Natural killer cell treated with Interleukin-12 subunit alpha and Interleukin-12 subunit beta and Interleukin-15 and Interleukin-18, amount 100 ng/mL, for 72 hours (primary cell): ENCODE measurements at regions not wholly inside any gene's neighbourhood (a gene's known extent, or its start where the extent isn't known, plus 50 kb on each side); places are given as distances from the start of the nearest gene placed in this dataset.
A peak's percentile ranks its signal among the peaks of the same experiment; 100 is the strongest.

Source experiments
- ATAC-seq, 2 donors: fragments of 150-1000 bp; cut with Tn5 transposase in 1 of 2; sonication (Bioruptor Pico), chemical (Tn5 transposase) in 1 of 2; 2 replicates each; pipeline ENCODE4 v1.10.0; 2021
- DNase-seq: peaks from one replicate; pipeline ENCODE4 v3.0.0; 2022; ENCODE audit warnings: low spot score
- H3K27ac Mint-ChIP-seq, 2 donors: 1 replicate in 1 of 2; 2 replicates in 1 of 2; pipeline ENCODE4 v1.8.0; 2022; ENCODE audit warnings: mixed read lengths in 2 of 2, mild to moderate bottlenecking in 1 of 2, moderate library complexity in 1 of 2
- H3K27me3 Mint-ChIP-seq, 2 donors: 1 replicate in 1 of 2; 2 replicates in 1 of 2; pipeline ENCODE4 v1.8.0; 2022; ENCODE audit warnings: mixed read lengths in 2 of 2
- H3K36me3 Mint-ChIP-seq: one replicate; pipeline ENCODE4 v1.8.0; 2022; ENCODE audit warnings: mixed read lengths
- H3K4me1 Mint-ChIP-seq, 2 donors: 1 replicate in 1 of 2; 2 replicates in 1 of 2; pipeline ENCODE4 v1.8.0; 2022; ENCODE audit warnings: low read depth in 2 of 2, mixed read lengths in 2 of 2, mild to moderate bottlenecking in 1 of 2
- H3K4me3 Mint-ChIP-seq: one replicate; pipeline ENCODE4 v1.8.0; 2022; ENCODE audit warnings: mixed read lengths
- H3K9me3 Mint-ChIP-seq: 2 replicates; pipeline ENCODE4 v1.8.0; 2022; ENCODE audit warnings: mixed read lengths

DNA sequence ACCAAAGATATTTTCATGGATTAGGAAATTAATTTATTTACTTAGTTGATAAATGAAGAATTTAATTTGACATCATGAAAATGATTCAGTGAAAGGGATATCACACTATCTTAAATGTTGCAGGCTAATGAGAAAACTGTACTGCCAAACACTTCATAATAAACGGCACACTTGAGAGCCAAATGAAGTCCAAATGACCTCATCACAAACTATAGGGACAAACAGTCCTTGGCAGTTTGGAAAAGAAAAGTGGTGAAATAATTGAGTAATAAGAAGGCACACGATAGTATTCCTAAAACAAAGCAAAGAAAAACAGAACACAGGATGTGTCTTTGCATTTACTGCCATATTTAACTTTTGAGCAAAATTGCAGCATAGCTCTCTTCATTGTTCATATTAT, 116.9 kb upstream of the TLR4 start:
- Mint-ChIP-seq H3K27ac (no peak overlapping the region), H3K27me3 (no peaks in the 10 kb centered on the region), H3K4me1 (no peaks in the 10 kb centered on the region), H3K9me3 (peaks cover 9% of the 10 kb centered on the region), H3K36me3 (no peaks in the 10 kb centered on the region), H3K4me3 (no peak overlapping the region)
- ATAC-seq, result no peak
- DNase-seq, result no peak

DNA sequence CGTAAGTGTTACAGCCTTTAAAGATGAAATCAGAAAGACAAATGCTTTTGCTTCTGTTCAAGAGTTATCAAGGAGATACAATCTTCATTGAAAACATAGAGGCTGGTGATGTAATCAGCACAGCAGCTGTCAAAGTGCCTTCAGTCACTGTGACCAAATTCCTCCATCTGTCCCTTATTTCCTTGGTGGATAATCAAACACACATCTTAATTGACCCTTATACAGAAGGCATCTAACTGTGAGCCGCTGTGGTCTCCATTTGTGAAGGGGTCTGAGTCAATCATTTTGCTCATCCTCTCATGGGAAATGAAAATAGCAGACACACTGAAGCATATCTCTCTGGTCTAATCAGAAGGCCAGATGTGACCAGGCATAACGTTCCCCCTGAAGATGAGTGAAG, 130.1 kb upstream of the TLR4 start:
- Mint-ChIP-seq H3K36me3 (no peaks in the 10 kb centered on the region), H3K9me3 (peaks cover 11% of the 10 kb centered on the region), H3K4me1 (no peaks in the 10 kb centered on the region), H3K27me3 (no peaks in the 10 kb centered on the region), H3K27ac (no peak overlapping the region), H3K4me3 (no peak overlapping the region)
- no peak for ATAC-seq
- DNase-seq, result no peak

DNA sequence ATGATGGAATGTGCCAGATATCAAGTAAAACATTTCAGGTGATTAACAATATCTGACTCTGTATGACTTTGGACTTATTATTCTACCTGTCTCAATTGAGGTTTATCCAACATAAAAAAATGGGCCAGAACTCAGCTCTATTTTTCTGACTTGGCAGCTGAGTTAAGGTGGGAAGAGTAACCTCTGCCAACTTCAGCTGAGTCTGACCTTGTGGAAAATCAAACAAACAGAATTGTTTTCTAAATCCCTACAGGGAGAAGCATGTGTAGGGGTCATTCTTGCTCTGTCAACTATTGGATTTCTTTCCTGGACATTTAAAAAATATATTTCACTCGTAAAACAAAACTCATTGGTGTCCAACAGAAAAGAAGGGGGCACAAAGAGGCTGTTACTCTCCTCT, 139.4 kb upstream of the TLR4 start:
- H3K4me3 Mint-ChIP-seq, result no peak overlapping the region
- peaks cover 0 to 3% of the 10 kb centered on the region in 2 donors for H3K27me3 Mint-ChIP-seq
- no peaks in the 10 kb centered on the region for H3K36me3 Mint-ChIP-seq
- H3K9me3 Mint-ChIP-seq, result no peaks in the 10 kb centered on the region
- no peaks in the 10 kb centered on the region for H3K4me1 Mint-ChIP-seq
- DNase-seq (no peak), ATAC-seq (no peak)
- H3K27ac Mint-ChIP-seq, result no peak overlapping the region

DNA sequence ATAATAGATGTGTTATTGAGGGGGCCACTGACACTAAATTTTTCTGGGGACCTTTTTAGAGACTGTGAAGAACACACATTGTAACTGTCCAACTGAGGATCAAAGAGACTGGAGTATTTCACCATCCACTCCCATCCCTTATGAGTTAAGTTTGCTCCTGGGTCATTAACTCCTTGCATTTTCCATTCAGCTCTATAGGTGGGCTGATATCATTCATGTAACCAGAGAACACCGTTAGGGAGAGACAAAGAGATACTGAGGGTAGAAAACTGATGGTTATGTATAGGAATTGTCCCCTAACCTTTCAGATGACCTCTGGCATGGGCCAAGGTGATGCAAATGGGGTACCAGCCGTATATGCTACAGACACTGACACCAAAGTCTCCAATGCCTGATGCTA, 142.4 kb upstream of the TLR4 start:
- H3K36me3 Mint-ChIP-seq, result no peaks in the 10 kb centered on the region
- H3K9me3 Mint-ChIP-seq, result no peaks in the 10 kb centered on the region
- DNase-seq (no peak), ATAC-seq (no peak)
- no peaks in the 10 kb centered on the region for H3K4me1 Mint-ChIP-seq
- H3K27me3 Mint-ChIP-seq, result peaks cover 8% of the 10 kb centered on the region in 2 donors
- H3K27ac Mint-ChIP-seq, result no peak overlapping the region
- no peak overlapping the region for H3K4me3 Mint-ChIP-seq

DNA sequence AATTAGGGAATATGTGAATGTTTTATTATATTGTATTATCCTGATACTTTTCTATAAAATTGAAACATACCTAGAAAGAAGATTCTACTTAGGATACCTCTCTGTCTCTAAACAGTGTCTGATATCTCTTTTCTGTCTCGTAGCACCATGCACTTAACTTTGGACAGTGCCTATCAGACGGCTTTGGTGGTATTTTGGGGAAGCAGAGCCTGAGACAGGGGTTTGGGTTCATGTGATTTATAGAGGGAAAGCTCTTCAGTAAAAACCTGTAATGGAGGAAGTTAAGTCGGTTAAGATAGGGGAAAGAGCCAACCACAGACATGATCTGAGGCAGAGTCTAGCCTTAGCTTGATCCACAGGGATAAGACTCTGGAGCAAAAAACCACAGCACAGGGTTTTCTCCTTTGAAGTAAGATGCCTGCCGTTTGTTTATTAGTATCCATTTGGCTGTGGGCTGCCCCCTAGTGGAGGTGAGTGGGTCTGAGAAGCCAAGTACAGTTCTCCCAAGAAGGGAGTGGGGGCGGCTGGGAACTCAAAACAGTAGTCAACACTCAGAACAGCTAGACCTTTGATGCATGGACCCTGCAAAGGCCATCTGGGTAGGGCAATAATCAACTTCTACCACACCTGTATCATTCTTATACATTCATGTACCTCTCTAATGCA, 141.2 kb upstream of the ASTN2 start:
- no peak overlapping the region for H3K4me3 Mint-ChIP-seq
- H3K36me3 Mint-ChIP-seq, result no peaks in the 10 kb centered on the region
- H3K27me3 Mint-ChIP-seq, result peaks cover 7 to 15% of the 10 kb centered on the region in 2 donors
- ATAC-seq (no peak), DNase-seq (peak; percentile 60)
- H3K9me3 Mint-ChIP-seq, result peaks cover 8% of the 10 kb centered on the region
- H3K27ac Mint-ChIP-seq, result no peak overlapping the region
- peaks cover 0 to 2% of the 10 kb centered on the region in 2 donors for H3K4me1 Mint-ChIP-seq

DNA sequence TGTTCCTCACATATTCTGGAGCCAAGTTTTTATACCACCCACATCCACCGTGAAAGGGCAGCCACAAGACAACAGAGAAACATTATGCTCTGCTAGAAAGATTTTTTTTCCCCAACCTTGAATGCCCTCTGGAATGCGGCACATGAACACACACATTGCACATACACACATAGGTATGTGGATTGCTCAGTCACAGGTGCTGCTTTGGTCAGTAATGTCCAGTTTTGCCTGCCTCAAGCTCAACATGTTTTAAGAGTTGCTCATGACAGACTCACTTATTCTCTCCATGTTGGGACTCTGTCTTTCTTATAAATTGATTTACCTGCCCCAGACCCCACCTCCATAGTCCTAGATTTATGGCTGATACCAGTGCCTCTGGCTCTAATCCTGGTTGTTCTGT, 138.0 kb upstream of the ASTN2 start:
- Mint-ChIP-seq H3K36me3 (no peaks in the 10 kb centered on the region), H3K27me3 (peaks cover 2 to 7% of the 10 kb centered on the region in 2 donors), H3K4me1 (peaks cover 0 to 2% of the 10 kb centered on the region in 2 donors), H3K27ac (no peak overlapping the region), H3K9me3 (peaks cover 8% of the 10 kb centered on the region), H3K4me3 (no peak overlapping the region)
- DNase-seq (no peak), ATAC-seq (no peak)

DNA sequence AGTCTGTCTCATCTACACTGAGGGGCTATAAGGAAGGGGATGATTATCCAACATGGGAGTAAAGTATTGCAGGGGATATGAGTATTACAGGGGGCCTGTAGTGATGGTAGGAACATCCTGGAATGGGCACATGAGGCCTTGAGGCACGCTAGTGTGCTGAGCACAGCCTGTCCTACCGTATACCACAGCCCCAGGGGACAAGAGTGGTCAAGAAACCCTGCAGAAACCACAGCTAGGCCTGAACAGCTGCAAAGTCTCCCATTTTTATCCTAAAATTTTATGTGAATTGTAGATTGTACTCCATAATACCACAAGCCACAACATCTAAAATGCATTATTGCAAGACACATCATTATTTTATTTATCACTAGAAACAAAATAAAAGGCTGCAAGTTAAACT, 136.3 kb upstream of the ASTN2 start:
- Mint-ChIP-seq H3K4me3 (no peak overlapping the region), H3K27me3 (peaks cover 2 to 7% of the 10 kb centered on the region in 2 donors), H3K9me3 (peaks cover 11% of the 10 kb centered on the region), H3K4me1 (peaks cover 5 to 7% of the 10 kb centered on the region in 2 donors), H3K27ac (no peak overlapping the region), H3K36me3 (no peaks in the 10 kb centered on the region)
- no peak for DNase-seq
- ATAC-seq, result no peak

DNA sequence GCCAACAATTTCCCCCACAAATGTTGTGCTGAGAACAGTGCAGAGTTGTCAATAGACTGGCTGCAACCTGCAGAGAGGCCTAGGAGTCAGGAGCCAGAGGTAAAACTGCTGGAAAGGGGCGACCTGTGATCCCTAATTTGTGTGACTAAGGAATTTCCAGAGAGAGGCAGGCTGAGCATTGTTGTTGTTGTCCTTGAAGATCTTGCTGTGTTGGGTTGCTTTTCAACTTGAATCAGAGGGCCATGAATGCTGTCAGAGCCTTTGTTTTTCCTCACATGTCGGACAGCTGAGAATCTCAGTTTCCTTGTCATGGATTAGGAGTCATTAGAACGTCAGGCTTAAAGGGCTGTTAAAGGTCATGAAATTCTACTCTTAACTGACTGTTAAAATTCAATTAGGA, 134.6 kb upstream of the ASTN2 start:
- DNase-seq (no peak), ATAC-seq (no peak)
- Mint-ChIP-seq H3K27ac (no peak overlapping the region), H3K36me3 (no peaks in the 10 kb centered on the region), H3K4me1 (peaks cover 5 to 6% of the 10 kb centered on the region in 2 donors), H3K4me3 (no peak overlapping the region), H3K27me3 (peaks cover 2 to 7% of the 10 kb centered on the region in 2 donors), H3K9me3 (peaks cover 11% of the 10 kb centered on the region)

DNA sequence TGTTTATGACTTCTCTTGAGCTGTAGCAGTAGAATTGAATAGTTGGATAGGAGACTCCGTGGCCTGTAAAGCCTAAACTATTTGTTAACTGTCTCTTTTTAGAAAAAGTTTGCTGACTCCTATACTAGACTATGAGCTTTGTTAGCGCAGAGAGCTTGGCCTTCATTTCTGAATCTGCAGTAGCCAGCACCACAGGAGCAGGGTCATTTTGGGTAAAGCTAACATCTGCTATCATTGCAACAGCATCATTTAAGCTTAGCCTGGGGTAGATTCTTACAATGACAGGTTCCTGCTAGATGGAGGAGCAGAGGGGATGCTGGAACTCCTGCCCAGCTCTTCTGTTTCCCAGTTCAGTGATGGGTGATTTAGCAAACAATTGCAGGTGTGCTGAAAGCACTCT, 133.7 kb upstream of the ASTN2 start:
- Mint-ChIP-seq H3K4me1 (peaks cover 5 to 6% of the 10 kb centered on the region in 2 donors), H3K27me3 (peaks cover 2 to 7% of the 10 kb centered on the region in 2 donors), H3K27ac (no peak overlapping the region), H3K9me3 (peaks cover 11% of the 10 kb centered on the region), H3K36me3 (no peaks in the 10 kb centered on the region), H3K4me3 (no peak overlapping the region)
- DNase-seq (no peak), ATAC-seq (no peak)

DNA sequence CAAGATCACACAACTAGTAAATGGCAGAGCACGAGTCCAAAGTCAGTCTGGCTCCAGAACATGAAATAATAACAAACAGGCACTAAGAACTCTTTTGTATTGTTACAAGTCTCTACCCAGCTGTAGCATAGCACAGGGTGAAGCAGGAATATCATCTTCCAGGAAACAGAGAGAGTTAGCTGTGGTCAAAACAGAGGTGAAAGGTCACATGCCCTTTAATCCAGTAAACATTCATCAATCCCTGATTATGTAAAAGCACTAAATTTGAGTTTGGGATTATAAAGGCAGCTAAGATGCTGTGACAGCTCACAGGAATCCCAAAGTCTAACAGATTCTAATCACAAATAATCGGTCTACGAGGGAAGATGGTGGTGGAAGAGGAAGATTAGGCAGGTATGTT, 133.0 kb upstream of the ASTN2 start:
- Mint-ChIP-seq H3K36me3 (no peaks in the 10 kb centered on the region), H3K4me1 (peaks cover 5 to 6% of the 10 kb centered on the region in 2 donors), H3K4me3 (no peak overlapping the region), H3K9me3 (peaks cover 7% of the 10 kb centered on the region), H3K27me3 (peaks cover 2 to 7% of the 10 kb centered on the region in 2 donors), H3K27ac (no peak overlapping the region)
- ATAC-seq (no peak), DNase-seq (no peak)

DNA sequence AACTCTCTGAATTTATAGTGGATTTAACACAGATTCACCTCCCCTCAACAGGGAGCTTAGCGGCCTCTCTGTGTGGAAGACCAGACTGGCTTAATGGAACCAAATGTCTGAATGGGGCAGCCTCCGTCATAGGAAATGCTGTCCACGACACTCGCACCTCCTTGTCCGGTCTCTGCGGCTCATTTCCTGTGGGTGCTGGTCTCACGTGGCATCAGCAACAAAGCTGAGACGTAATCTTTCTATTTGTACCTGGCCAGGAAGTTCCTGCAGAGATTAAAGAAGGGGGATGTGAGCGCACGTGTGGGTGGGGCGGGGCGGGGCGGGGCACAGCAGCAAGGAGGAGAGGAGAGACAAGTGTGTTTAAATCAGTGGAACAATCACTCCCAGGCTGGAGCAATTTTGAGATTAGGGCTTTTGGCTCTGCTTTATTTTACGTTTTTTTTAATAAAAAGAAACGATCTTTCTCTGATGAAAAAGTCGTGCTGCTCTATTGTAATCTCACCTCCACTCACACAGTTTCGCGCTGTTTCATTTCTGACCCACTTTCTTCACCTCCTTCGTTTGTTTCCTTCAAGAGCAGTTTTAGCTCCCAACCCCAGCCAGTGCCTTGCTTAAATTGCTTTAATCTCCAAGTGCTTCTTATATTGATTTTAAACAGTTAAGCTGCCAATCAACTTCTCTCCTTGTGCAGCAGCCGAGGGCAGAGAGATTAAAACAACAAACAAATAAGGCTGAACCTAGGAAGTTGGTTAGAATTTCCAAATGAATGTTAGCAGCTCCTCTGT, 132.2 kb upstream of the ASTN2 start:
- Mint-ChIP-seq H3K27ac (no peak overlapping the region), H3K4me3 (no peak overlapping the region), H3K36me3 (no peaks in the 10 kb centered on the region), H3K4me1 (peaks cover 5 to 6% of the 10 kb centered on the region in 2 donors), H3K9me3 (peaks cover 7% of the 10 kb centered on the region), H3K27me3 (peaks cover 2 to 5% of the 10 kb centered on the region in 2 donors)
- no peak for DNase-seq
- ATAC-seq, result peak in 1 of 2 donors; percentile 55

DNA sequence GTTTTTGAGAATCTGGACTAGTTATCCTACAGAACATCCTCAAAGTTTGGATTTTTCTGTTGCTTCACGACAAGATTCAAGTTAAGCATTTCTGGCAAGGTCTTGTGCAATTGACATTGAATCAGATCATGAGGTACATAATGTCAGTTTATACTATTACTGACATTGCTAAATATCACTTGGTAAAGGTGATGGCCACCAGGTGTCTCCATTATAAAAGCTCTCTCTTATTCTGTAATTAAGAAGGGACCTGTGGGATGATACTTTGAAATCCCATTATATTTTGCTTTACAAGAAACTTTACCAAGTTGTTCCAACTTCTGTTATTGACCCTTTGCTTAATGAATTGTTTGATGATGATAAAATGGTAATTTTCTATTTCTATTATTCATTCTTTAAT, 131.0 kb upstream of the ASTN2 start:
- peaks cover 4% of the 10 kb centered on the region for H3K9me3 Mint-ChIP-seq
- no peaks in the 10 kb centered on the region for H3K27me3 Mint-ChIP-seq
- peaks cover 5 to 6% of the 10 kb centered on the region in 2 donors for H3K4me1 Mint-ChIP-seq
- H3K4me3 Mint-ChIP-seq, result no peak overlapping the region
- DNase-seq, result no peak
- no peak overlapping the region for H3K27ac Mint-ChIP-seq
- ATAC-seq, result no peak
- H3K36me3 Mint-ChIP-seq, result no peaks in the 10 kb centered on the region

DNA sequence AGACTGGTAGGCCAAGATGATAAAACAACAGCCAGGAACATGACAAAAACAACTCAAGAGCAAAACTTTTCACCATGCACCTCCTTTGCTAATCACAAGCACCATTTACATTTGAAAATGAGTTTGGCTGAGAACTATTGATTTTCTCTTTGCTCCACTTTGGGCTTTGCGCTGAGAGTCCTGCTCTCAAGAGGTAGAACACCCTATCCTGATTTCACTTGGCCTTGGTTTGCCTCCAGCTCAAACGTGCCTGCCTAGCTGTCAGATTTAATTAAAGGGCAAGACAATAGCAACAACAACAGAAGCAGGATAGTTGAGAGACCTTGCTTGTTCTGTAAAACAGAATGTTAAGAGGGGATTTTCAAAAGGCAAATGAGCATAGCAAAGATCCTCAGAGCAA, 128.2 kb upstream of the ASTN2 start:
- H3K9me3 Mint-ChIP-seq, result peaks cover 4% of the 10 kb centered on the region
- H3K27ac Mint-ChIP-seq, result no peak overlapping the region
- peaks cover 5 to 6% of the 10 kb centered on the region in 2 donors for H3K4me1 Mint-ChIP-seq
- ATAC-seq (no peak), DNase-seq (no peak)
- H3K36me3 Mint-ChIP-seq, result no peaks in the 10 kb centered on the region
- H3K27me3 Mint-ChIP-seq, result no peaks in the 10 kb centered on the region
- no peak overlapping the region for H3K4me3 Mint-ChIP-seq

DNA sequence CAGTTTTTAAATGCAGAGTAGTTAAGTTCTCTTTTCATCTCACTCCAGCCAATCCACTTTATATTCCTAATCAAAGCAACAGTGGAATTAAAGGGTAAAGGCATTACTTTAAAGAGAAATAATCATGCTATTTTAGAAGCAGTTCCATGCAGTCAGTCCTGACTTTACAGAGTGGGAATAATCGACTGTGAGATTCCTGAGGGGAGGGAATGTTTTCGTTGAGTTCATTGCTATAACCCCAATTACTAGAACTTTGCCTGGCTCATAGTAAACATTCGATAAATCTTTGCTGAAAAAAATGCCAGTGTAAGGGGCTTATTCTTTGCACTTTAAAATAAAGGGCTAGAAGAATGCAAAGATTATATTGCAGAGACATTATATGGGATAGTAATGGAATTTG, 127.2 kb upstream of the ASTN2 start:
- Mint-ChIP-seq H3K4me1 (peaks cover 5 to 6% of the 10 kb centered on the region in 2 donors), H3K36me3 (no peaks in the 10 kb centered on the region), H3K27ac (no peak overlapping the region), H3K27me3 (no peaks in the 10 kb centered on the region), H3K4me3 (no peak overlapping the region), H3K9me3 (peaks cover 4% of the 10 kb centered on the region)
- DNase-seq (no peak), ATAC-seq (no peak)
